Endothelial cell (in vitro differentiated cells): ENCODE measurements at regions not wholly inside any gene's neighbourhood (a gene's known extent, or its start where the extent isn't known, plus 50 kb on each side); places are given as distances from the start of the nearest gene placed in this dataset.
"Not testable (repeated sequence)": the region's sequence is repeated elsewhere in the genome, so short reads cannot be mapped to it uniquely, and the experiment has no call there.

ENCODE experiments used
- DNase-seq: peaks from one replicate; pipeline ENCODE4 v3.0.0; 2021; ENCODE audit warnings: low spot score
- H3K27ac Mint-ChIP-seq: one replicate; pipeline ENCODE4 v1.8.0; 2021; ENCODE audit warnings: mixed read lengths, inconsistent platforms; ENCODE audit not compliant: unreplicated experiment
- H3K27me3 Mint-ChIP-seq: one replicate; pipeline ENCODE4 v1.8.0; 2021; ENCODE audit warnings: mild to moderate bottlenecking, moderate library complexity, mixed read lengths, inconsistent platforms; ENCODE audit not compliant: unreplicated experiment
- H3K36me3 Mint-ChIP-seq: one replicate; pipeline ENCODE4 v1.8.0; 2021; ENCODE audit warnings: mild to moderate bottlenecking, low read depth, mixed read lengths, inconsistent platforms; ENCODE audit not compliant: unreplicated experiment
- H3K4me1 Mint-ChIP-seq: one replicate; pipeline ENCODE4 v1.8.0; 2021; ENCODE audit warnings: mild to moderate bottlenecking, mixed read lengths, inconsistent platforms; ENCODE audit not compliant: unreplicated experiment
- H3K4me3 Mint-ChIP-seq: one replicate; pipeline ENCODE4 v1.8.0; 2021; ENCODE audit warnings: mild to moderate bottlenecking, mixed read lengths, inconsistent platforms; ENCODE audit not compliant: unreplicated experiment
- H3K9me3 Mint-ChIP-seq: one replicate; pipeline ENCODE4 v1.8.0; 2021; ENCODE audit warnings: mixed read lengths, inconsistent platforms; ENCODE audit not compliant: unreplicated experiment
- CTCF ChIP-seq: fragments of 200-600 bp; sonication (generic); IDR thresholded peaks from one replicate; pipeline ENCODE4 v1.5.0; 2021; ENCODE audit warnings: antibody characterized with exemption; ENCODE audit not compliant: unreplicated experiment

- H3K4me3 Mint-ChIP-seq, result no peak overlapping the region
- TF ChIP-seq CTCF, result no peak
- peaks cover 1% of the 10 kb centered on the region for H3K27me3 Mint-ChIP-seq
- H3K4me1 Mint-ChIP-seq, result peaks cover 18% of the 10 kb centered on the region
- no peak overlapping the region for H3K27ac Mint-ChIP-seq
- DNase-seq, result no peak
- peaks cover 4% of the 10 kb centered on the region for H3K36me3 Mint-ChIP-seq
- no peaks in the 10 kb centered on the region for H3K9me3 Mint-ChIP-seq
These were observed 69.4 kb upstream of the BMP2 start for GRCh38 chr20:6698056-6698455.

DNA sequence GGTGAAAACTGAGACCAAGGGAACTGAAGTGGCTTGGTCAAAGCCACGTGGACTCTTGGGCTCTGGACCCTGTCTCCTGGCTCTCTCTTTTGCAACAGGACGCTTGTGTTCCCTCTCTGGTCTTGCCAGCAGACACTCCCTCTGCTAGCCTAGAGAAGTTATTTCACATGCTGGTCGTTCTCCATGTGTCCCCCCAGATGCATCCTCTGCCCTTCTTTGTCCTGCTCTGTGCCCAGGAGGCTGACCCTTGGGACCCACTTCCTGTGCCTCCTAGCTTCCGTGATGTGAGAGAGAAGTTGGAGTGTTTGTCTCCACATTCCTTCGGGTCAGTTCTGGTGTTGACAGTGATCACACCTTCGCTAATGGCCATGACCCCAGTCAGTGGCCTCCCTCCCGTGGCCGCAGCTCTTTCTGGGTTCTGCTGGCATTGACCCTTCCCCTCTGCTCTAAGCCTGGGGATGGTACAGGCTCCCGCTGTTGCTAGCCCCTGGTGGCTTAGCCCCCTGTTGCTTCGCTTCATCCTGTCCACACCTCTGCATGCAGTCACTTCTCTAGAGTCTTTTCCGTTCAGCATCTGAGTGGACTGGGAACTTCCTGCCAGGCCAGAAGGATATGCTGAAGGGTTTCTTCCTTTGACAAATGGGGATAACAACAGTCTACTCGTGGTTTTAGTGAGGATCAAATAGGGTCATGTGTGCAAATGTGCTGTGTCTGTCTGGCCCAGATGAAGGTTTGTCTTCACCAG lies 70.1 kb upstream of the BMP2 start:
- no peaks in the 10 kb centered on the region for H3K9me3 Mint-ChIP-seq

DNA sequence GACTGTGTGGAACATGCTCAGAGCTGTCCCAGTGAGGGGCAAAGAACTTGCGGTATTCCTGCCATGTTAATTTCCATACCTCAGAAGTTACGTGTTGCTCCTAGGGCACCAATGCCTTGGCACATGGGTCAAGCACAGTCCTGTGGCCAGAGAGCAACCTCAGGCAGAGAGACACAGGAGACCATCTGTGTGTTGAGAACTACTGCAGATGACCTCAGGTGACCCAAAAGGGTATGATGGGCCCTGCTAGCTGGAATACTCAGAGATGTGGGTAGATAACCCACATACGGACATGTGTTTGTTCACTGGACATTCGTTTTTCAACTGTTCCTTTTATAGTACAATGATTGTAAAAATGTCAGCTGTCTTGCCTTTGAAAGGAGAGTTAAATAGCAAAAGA lies 71.5 kb upstream of the BMP2 start:
- Mint-ChIP-seq H3K9me3 (no peaks in the 10 kb centered on the region), H3K4me1 (peaks cover 15% of the 10 kb centered on the region), H3K27ac (no peak overlapping the region), H3K27me3 (peaks cover 1% of the 10 kb centered on the region), H3K4me3 (no peak overlapping the region), H3K36me3 (peaks cover 4% of the 10 kb centered on the region)
- no peak for DNase-seq
- no peak for TF ChIP-seq CTCF

More for the DNA sequence above, 70.1 kb upstream of the BMP2 start:
- TF ChIP-seq CTCF, result no peak
- Mint-ChIP-seq H3K4me3 (no peak overlapping the region), H3K27ac (no peak overlapping the region), H3K36me3 (peaks cover 4% of the 10 kb centered on the region), H3K4me1 (peaks cover 15% of the 10 kb centered on the region), H3K27me3 (peaks cover 1% of the 10 kb centered on the region)
- no peak for DNase-seq

DNA sequence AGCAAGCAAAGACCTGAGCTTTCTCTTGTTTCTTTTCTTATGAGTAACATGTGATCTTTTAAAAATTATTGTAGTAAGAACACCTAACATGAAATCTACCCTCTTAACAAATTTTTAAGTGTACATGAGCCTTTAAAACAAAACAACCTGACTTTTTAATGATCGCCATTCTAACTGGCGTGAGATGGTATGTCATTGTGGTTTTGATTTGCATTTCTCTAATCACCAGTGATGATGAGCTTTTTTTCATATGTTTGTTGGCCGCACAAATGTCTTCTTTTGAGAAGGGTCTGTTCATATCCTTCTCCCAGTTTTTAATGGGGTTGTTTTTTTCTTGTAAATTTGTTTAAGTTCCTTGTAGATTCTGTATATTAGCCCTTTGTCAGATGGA lies 73.7 kb upstream of the BMP2 start:
- not testable (repeated sequence) for DNase-seq, H3K36me3 Mint-ChIP-seq, H3K4me1 Mint-ChIP-seq, H3K27me3 Mint-ChIP-seq, H3K27ac Mint-ChIP-seq, H3K9me3 Mint-ChIP-seq, H3K4me3 Mint-ChIP-seq

DNA sequence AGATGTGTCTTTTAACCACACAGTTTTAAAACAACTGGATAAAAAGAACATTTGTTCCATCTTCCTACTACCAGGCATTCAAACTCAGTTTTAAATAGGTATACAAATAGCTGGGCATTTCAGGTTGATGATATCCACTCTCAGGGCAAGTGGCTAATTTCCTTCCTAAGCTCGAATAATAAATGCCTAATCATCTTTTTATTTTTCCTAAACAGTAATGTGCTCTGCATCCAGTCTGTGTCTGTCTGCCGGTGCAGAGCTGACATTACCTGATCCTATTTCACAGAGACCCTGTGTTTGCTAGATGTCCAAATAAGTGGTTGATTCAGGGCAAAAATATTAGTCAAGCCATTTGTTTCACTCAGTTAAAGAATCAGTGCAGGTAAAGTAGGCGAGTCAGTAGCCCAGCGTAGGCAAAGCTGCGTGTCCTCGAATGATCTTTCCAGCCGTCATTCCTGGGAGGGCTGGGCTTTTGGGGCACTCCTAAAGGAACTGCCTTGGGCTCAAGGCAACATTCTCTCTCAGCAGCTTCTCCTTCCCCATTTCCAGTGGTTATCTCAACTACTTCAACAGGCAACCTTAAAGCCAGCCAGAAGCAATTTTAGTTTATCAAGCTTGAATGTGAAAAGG lies 74.2 kb upstream of the BMP2 start:
- Mint-ChIP-seq H3K4me1 (peaks cover 7% of the 10 kb centered on the region), H3K36me3 (peaks cover 4% of the 10 kb centered on the region), H3K27me3 (peaks cover 1% of the 10 kb centered on the region), H3K9me3 (no peaks in the 10 kb centered on the region), H3K4me3 (no peak overlapping the region), H3K27ac (no peak overlapping the region)
- no peak for DNase-seq
- TF ChIP-seq CTCF, result no peak
